ENCODE measurements at regions not wholly inside any gene's neighbourhood (a gene's known extent, or its start where the extent isn't known, plus 50 kb on each side); places are given as distances from the start of the nearest gene placed in this dataset.
"Not testable (repeated sequence)": the region's sequence is repeated elsewhere in the genome, so short reads cannot be mapped to it uniquely, and the experiment has no call there.

DNA sequence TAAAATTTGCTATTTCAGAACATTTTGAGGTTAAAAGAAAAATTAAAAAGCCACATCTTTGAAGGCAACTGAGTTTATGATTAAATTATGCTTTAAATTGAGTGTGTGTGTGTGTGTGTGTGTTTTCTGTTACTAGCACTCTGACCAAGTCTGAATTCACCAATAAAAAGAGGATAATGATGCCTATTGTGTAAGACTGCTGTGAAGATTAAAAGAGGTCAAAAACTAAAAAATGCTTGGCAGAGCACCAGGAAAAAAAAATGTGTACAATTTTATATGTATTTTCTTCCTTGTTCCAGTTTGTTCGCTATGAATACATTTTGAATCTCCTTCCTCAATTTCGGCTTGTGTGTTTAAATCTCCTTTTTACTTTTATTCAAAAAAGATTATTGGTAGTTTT lies 316.6 kb upstream of the MAGI2 start:
- no peak for DNase-seq (ENCODE audit: low read depth, low spot score)
- intact Hi-C loops (cut with micrococcal nuclease; ENCODE audit: unreplicated experiment) (no loop called here), in situ Hi-C loops (cut with MboI) (no loop called here)
- H3K4me2 ChIP-seq (ENCODE audit: control insufficient read depth, insufficient read depth) = no peak overlapping the region
- no peak overlapping the region for H3K27ac ChIP-seq (ENCODE audit: control insufficient read depth, insufficient read depth)
- no peaks in the 10 kb centered on the region for H4K20me1 ChIP-seq (ENCODE audit: control insufficient read depth, insufficient read depth)
- H3K36me3 ChIP-seq (ENCODE audit: control insufficient read depth in 2 of 2, insufficient read depth in 2 of 2, low read length in 1 of 2) = no peaks in the 10 kb centered on the region
- TF ChIP-seq, protein P1, sequence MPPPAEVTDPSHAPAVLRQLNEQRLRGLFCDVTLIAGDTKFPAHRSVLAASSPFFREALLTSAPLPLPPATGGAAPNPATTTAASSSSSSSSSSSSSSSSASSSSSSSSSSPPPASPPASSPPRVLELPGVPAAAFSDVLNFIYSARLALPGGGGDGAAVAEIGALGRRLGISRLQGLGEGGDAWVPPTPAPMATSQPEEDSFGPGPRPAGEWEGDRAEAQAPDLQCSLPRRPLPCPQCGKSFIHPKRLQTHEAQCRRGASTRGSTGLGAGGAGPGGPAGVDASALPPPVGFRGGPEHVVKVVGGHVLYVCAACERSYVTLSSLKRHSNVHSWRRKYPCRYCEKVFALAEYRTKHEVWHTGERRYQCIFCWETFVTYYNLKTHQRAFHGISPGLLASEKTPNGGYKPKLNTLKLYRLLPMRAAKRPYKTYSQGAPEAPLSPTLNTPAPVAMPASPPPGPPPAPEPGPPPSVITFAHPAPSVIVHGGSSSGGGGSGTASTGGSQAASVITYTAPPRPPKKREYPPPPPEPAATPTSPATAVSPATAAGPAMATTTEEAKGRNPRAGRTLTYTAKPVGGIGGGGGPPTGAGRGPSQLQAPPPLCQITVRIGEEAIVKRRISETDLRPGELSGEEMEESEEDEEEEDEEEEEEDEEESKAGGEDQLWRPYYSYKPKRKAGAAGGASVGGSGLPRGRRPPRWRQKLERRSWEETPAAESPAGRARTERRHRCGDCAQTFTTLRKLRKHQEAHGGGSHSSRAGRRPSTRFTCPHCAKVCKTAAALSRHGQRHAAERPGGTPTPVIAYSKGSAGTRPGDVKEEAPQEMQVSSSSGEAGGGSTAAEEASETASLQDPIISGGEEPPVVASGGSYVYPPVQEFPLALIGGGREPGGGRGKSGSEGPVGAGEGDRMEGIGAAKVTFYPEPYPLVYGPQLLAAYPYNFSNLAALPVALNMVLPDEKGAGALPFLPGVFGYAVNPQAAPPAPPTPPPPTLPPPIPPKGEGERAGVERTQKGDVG (CRISPR knock-in tag; IDR thresholded peaks at IDR 0.05) = no peak
- TF ChIP-seq RFX5 (IDR thresholded peaks at IDR 0.05; ENCODE audit: low read depth, low read length) (no peak), ESRRA (IDR thresholded peaks at IDR 0.05; ENCODE audit: low read length) (no peak)
- no peaks in the 10 kb centered on the region for H3K9me3 ChIP-seq (replicated peaks; ENCODE audit: control insufficient read depth, insufficient read depth, low read length)
- no peak overlapping the region for H2AFZ ChIP-seq (ENCODE audit: control insufficient read depth, low read depth, low read length)
- H3K4me1 ChIP-seq (ENCODE audit: control insufficient read depth, insufficient read depth, low read length) = no peaks in the 10 kb centered on the region
- WGBS (ENCODE audit: insufficient coverage, insufficient replicate concordance, low lambda C conversion rate, missing lambda C conversion rate) = 61% methylated on average over 2 of the region's 2 CpGs
- ChIA-PET SMC1A (ENCODE audit: uncharacterized antibody, unreplicated experiment) (no interaction called here), CTCF (no interaction called here), POLR2A (no interaction called here), RAD21 (ENCODE audit: unreplicated experiment) (no interaction called here)
- no peak overlapping the region for H3K9ac ChIP-seq (ENCODE audit: control insufficient read depth, insufficient read depth, low read length)
- ATAC-seq = no peak
- H3K4me3 ChIP-seq = no peak overlapping the region
- H3K27me3 ChIP-seq (replicated peaks in 1 of 2; ENCODE audit: control insufficient read depth in 2 of 2, insufficient read depth in 2 of 2, low read length in 1 of 2) = no peaks in the 10 kb centered on the region
- BruUV-seq (replicated peaks) = no TSS peak
- H3K79me2 ChIP-seq (ENCODE audit: control insufficient read depth, insufficient read depth, low read length) = no peaks in the 10 kb centered on the region
- no peak for FAIRE-seq

- WGBS (ENCODE audit: insufficient coverage, insufficient replicate concordance, low lambda C conversion rate, missing lambda C conversion rate) = 69% methylated on average over 28 of the region's 46 CpGs
- H3K4me1 ChIP-seq (ENCODE audit: control insufficient read depth, insufficient read depth, low read length); H3K4me3 ChIP-seq; H3K27me3 ChIP-seq (replicated peaks in 1 of 2; ENCODE audit: control insufficient read depth in 2 of 2, insufficient read depth in 2 of 2, low read length in 1 of 2); ATAC-seq; RAD21 ChIA-PET (ENCODE audit: unreplicated experiment); FAIRE-seq; H3K27ac ChIP-seq (ENCODE audit: control insufficient read depth, insufficient read depth); CTCF ChIA-PET; DNase-seq (ENCODE audit: low read depth, low spot score); H3K36me3 ChIP-seq (ENCODE audit: control insufficient read depth in 2 of 2, insufficient read depth in 2 of 2, low read length in 1 of 2); POLR2A ChIA-PET; H3K79me2 ChIP-seq (ENCODE audit: control insufficient read depth, insufficient read depth, low read length); SMC1A ChIA-PET (ENCODE audit: uncharacterized antibody, unreplicated experiment); H3K4me2 ChIP-seq (ENCODE audit: control insufficient read depth, insufficient read depth); H4K20me1 ChIP-seq (ENCODE audit: control insufficient read depth, insufficient read depth); in situ Hi-C loops (cut with MboI); H3K9ac ChIP-seq (ENCODE audit: control insufficient read depth, insufficient read depth, low read length); intact Hi-C loops (cut with micrococcal nuclease; ENCODE audit: unreplicated experiment); H3K9me3 ChIP-seq (replicated peaks; ENCODE audit: control insufficient read depth, insufficient read depth, low read length); H2AFZ ChIP-seq (ENCODE audit: control insufficient read depth, low read depth, low read length); BruUV-seq (replicated peaks): not testable (repeated sequence)
Observed at GRCh38 chr7:79767876-79768560, 314.6 kb upstream of the MAGI2 start.

DNA sequence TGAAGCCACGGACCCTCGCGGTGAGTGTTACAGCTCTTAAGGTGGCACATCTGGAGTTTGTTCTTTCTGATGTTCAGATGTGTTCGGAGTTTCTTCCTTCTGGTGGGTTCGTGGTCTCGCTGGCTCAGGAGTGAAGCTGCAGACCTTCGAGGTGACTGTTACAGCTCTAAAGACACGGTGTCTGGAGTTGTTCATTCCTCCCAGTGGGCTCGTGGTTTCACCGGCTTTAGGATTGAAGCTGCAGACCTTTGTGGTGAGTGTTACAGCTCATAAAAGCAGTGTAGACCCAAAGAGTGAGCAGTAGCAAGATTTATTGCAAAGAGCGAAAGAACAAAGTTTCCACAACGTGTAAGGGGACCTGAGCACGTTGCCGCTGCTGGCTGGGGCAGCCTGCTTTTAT lies 313.7 kb upstream of the MAGI2 start:
- intact Hi-C loops (cut with micrococcal nuclease; ENCODE audit: unreplicated experiment); SMC1A ChIA-PET (ENCODE audit: uncharacterized antibody, unreplicated experiment); H3K9ac ChIP-seq (ENCODE audit: control insufficient read depth, insufficient read depth, low read length); POLR2A ChIA-PET; in situ Hi-C loops (cut with MboI); H3K4me2 ChIP-seq (ENCODE audit: control insufficient read depth, insufficient read depth); H3K27ac ChIP-seq (ENCODE audit: control insufficient read depth, insufficient read depth); DNase-seq (ENCODE audit: low read depth, low spot score); H3K4me1 ChIP-seq (ENCODE audit: control insufficient read depth, insufficient read depth, low read length); ATAC-seq; RAD21 ChIA-PET (ENCODE audit: unreplicated experiment); H3K27me3 ChIP-seq (replicated peaks in 1 of 2; ENCODE audit: control insufficient read depth in 2 of 2, insufficient read depth in 2 of 2, low read length in 1 of 2); FAIRE-seq; BruUV-seq (replicated peaks); H3K79me2 ChIP-seq (ENCODE audit: control insufficient read depth, insufficient read depth, low read length); H2AFZ ChIP-seq (ENCODE audit: control insufficient read depth, low read depth, low read length); H3K36me3 ChIP-seq (ENCODE audit: control insufficient read depth in 2 of 2, insufficient read depth in 2 of 2, low read length in 1 of 2); H3K4me3 ChIP-seq; CTCF ChIA-PET; H4K20me1 ChIP-seq (ENCODE audit: control insufficient read depth, insufficient read depth); H3K9me3 ChIP-seq (replicated peaks; ENCODE audit: control insufficient read depth, insufficient read depth, low read length): not testable (repeated sequence)
- 43% methylated on average over 14 of the region's 14 CpGs for WGBS (ENCODE audit: insufficient coverage, insufficient replicate concordance, low lambda C conversion rate, missing lambda C conversion rate)
